Fibroblast of pulmonary artery (primary cell): ENCODE measurements at regions not wholly inside any gene's neighbourhood (a gene's known extent, or its start where the extent isn't known, plus 50 kb on each side); places are given as distances from the start of the nearest gene placed in this dataset.
"Not testable (repeated sequence)": the region's sequence is repeated elsewhere in the genome, so short reads cannot be mapped to it uniquely, and the experiment has no call there.

Source experiments
- DNase-seq: peaks from one replicate; pipeline ENCODE4 v3.0.0-alpha.2; 2010; ENCODE audit warnings: low read depth
- H3K4me3 ChIP-seq: replicated peaks from 2 replicates; pipeline ENCODE4 v1.5.1; 2011; ENCODE audit warnings: low read depth, mild to moderate bottlenecking, control low read depth, low read length, moderate library complexity
- TF ChIP-seq, protein P1 (sequence below): IDR thresholded peaks from 2 replicates; pipeline ENCODE4 v1.5.1; 2011; ENCODE audit warnings: mild to moderate bottlenecking, control low read depth, low read length, inconsistent platforms; ENCODE audit errors: missing control alignments

DNA sequence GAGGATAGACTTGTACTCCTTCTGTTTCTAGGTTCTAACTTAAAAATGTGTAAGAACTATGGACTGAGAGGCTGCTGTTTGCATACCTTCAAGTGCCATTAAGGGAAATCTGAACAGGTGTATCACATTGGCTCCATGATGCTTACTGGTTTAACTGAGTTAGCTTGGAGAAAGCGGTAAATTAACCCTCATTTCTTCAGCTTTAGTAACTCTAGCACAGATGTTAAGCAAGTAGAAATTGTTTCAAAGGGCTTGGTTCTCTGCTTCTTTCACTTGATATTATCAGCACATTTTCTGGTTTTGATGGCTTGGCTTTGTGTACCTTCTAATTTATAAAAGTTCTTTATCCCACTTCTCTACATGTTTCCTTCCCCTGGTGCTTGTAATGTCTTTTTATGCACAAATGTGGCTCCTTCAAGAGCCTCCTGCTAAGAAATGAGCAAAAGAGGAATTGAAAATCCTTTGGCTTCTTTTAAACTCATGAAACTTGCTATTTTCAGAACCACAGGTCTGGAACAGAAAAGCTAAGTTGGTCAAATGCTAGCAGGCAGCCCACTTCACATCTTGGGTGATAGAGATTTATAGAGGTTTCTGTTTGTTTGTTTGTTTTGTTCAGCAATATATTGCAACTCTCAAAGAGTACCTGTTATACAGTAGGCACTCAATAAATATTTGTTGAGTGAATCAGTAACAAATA is 249.9 kb upstream of the THUMPD2 start:
- TF ChIP-seq, protein P1, sequence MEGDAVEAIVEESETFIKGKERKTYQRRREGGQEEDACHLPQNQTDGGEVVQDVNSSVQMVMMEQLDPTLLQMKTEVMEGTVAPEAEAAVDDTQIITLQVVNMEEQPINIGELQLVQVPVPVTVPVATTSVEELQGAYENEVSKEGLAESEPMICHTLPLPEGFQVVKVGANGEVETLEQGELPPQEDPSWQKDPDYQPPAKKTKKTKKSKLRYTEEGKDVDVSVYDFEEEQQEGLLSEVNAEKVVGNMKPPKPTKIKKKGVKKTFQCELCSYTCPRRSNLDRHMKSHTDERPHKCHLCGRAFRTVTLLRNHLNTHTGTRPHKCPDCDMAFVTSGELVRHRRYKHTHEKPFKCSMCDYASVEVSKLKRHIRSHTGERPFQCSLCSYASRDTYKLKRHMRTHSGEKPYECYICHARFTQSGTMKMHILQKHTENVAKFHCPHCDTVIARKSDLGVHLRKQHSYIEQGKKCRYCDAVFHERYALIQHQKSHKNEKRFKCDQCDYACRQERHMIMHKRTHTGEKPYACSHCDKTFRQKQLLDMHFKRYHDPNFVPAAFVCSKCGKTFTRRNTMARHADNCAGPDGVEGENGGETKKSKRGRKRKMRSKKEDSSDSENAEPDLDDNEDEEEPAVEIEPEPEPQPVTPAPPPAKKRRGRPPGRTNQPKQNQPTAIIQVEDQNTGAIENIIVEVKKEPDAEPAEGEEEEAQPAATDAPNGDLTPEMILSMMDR = no peak
- DNase-seq = no peak
- H3K4me3 ChIP-seq = no peak overlapping the region

GRCh38 chr2:40027968-40028367 is 248.9 kb upstream of the THUMPD2 start:
- TF ChIP-seq, protein P1 = no peak
- no peak overlapping the region for H3K4me3 ChIP-seq
- peak; percentile 3 for DNase-seq

- H3K4me3 ChIP-seq, DNase-seq: not testable (repeated sequence)
These were observed 246.2 kb upstream of the THUMPD2 start for GRCh38 chr2:40025276-40025675.

GRCh38 chr2:40020997-40021396 is 241.9 kb upstream of the THUMPD2 start:
- TF ChIP-seq, protein P1 = no peak
- DNase-seq = no peak
- H3K4me3 ChIP-seq = no peak overlapping the region

DNA sequence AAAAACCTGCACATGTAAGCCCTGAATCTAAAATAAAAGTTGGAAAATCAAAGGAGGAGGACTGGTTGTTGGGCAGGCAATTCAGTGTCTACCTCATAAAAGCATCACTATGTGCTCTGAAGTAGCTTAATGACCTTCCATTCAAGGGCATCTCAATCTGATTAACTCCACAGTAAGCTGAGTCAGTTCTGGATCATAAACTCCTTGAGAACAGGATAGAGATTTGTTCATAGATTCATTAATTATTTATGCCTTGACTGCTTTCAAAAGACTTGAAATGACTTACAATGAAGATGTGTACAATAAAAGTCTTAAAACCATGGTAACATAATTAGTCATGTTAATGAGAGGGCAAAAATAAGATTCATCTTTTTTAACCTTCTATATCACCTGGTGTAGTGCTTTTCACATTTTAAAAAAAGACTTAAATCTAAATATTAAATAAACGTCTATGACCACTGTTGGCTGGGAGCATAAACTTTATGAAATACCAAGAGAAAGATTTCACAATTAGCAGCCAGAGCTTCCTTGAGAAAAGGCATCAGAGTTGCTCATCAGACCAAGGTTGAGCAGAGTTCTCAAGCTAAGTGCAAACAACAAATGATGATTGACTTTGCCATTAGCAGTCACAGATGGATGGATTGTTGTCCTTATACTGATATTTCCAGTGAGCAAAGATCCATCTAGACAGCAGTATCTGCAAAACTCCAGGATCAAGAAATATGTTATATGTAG is 237.3 kb upstream of the THUMPD2 start:
- TF ChIP-seq, protein P1 = no peak
- peak; percentile 13 for DNase-seq
- no peak overlapping the region for H3K4me3 ChIP-seq

- not testable (repeated sequence) for DNase-seq, H3K4me3 ChIP-seq
These were observed 234.9 kb upstream of the THUMPD2 start for GRCh38 chr2:40013962-40014361.

GRCh38 chr2:40004336-40004735 is 225.3 kb upstream of the THUMPD2 start:
- TF ChIP-seq, protein P1 = no peak
- peak; percentile 49 for DNase-seq
- H3K4me3 ChIP-seq = no peak overlapping the region

DNA sequence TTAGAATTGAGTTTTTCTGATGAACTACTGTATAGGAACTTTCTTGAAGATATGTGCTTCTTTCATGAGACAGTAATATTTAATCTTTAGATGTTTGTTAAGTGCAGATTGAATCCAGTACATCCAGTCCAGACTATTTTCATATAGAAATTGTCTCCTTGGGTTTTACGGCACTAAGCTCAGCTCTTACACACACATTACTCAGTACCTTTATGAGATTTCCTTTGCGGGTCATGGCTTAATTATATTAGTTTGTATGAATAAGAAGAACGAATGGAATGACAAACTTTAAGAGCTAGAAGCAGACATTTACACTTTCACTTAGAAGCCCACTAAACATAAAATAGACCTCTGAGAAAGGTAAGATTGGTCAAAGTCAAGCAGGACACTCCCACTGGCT is 223.3 kb upstream of the THUMPD2 start:
- H3K4me3 ChIP-seq = no peak overlapping the region
- no peak for DNase-seq
- TF ChIP-seq, protein P1 = no peak
